GM23338 (cell line): ENCODE measurements at regions not wholly inside any gene's neighbourhood (a gene's known extent, or its start where the extent isn't known, plus 50 kb on each side); places are given as distances from the start of the nearest gene placed in this dataset.

Experiments
- ATAC-seq: fragments of 200-7000 bp; cut with Tn5 transposase; 3 replicates; pipeline ENCODE4 v1.9.1; 2020
- DNase-seq: peaks from one replicate; pipeline ENCODE4 v3.0.0-alpha.2; 2015; ENCODE audit warnings: low spot score
- H2AFZ ChIP-seq: fragments of 200-600 bp; sonication (generic); 2 replicates; pipeline ENCODE4 v1.8.0; 2016; ENCODE audit warnings: antibody characterized with exemption, mild to moderate bottlenecking, moderate library complexity
- H3F3A ChIP-seq: fragments of 200-600 bp; sonication (generic); replicated peaks from 2 replicates; pipeline ENCODE4 v1.8.0; 2017; ENCODE audit warnings: antibody characterized with exemption, mixed run types, low read depth
- H3K27ac ChIP-seq: fragments of 200-600 bp; sonication (generic); 2 replicates; pipeline ENCODE4 v1.6.1; 2016; ENCODE audit warnings: low read depth
- H3K27me3 ChIP-seq: fragments of 200-600 bp; sonication (generic); 2 replicates; pipeline ENCODE4 v1.8.0; 2016; ENCODE audit warnings: mild to moderate bottlenecking, mixed run types, moderate library complexity; ENCODE audit not compliant: insufficient read depth
- H3K36me3 ChIP-seq: fragments of 200-600 bp; sonication (generic); 2 replicates; pipeline ENCODE4 v1.8.0; 2016; ENCODE audit warnings: mild to moderate bottlenecking; ENCODE audit not compliant: insufficient read depth
- H3K4me1 ChIP-seq: fragments of 200-600 bp; sonication (generic); 2 replicates; pipeline ENCODE4 v1.8.0; 2016; ENCODE audit warnings: mild to moderate bottlenecking, moderate library complexity; ENCODE audit not compliant: insufficient read depth
- H3K4me2 ChIP-seq: fragments of 200-600 bp; sonication (generic); 2 replicates; pipeline ENCODE4 v1.7.1; 2017; ENCODE audit warnings: mixed run types
- H3K4me3 ChIP-seq: fragments of 200-600 bp; sonication (generic); 2 replicates; pipeline ENCODE4 v1.6.1; 2016; ENCODE audit warnings: mixed run types
- H3K79me2 ChIP-seq: fragments of 200-600 bp; sonication (generic); replicated peaks from 2 replicates; pipeline ENCODE4 v1.8.0; 2017; ENCODE audit warnings: mild to moderate bottlenecking; ENCODE audit not compliant: insufficient read depth
- H3K9me2 ChIP-seq: fragments of 200-600 bp; sonication (generic); 2 replicates; pipeline ENCODE4 v1.8.0; 2017; ENCODE audit not compliant: insufficient read depth
- H4K20me1 ChIP-seq: fragments of 200-600 bp; sonication (generic); replicated peaks from 2 replicates; pipeline ENCODE4 v1.8.0; 2017; ENCODE audit warnings: mild to moderate bottlenecking; ENCODE audit not compliant: insufficient read depth
- H3K27ac Mint-ChIP-seq: 2 replicates; pipeline ENCODE4 v1.8.0; 2020; ENCODE audit warnings: inconsistent platforms, mild to moderate bottlenecking, moderate library complexity, mixed read lengths
- H3K27me3 Mint-ChIP-seq: 3 replicates; pipeline ENCODE4 v1.8.0; 2022; ENCODE audit warnings: low read depth, mild to moderate bottlenecking, moderate library complexity, mixed read lengths, inconsistent platforms; ENCODE audit not compliant: insufficient read depth, poor library complexity
- H3K36me3 Mint-ChIP-seq: 3 replicates; pipeline ENCODE4 v1.8.0; 2021; ENCODE audit warnings: low read depth, mild to moderate bottlenecking, inconsistent platforms, moderate library complexity, mixed read lengths
- H3K4me1 Mint-ChIP-seq: 3 replicates; pipeline ENCODE4 v1.8.0; 2020; ENCODE audit warnings: mild to moderate bottlenecking, inconsistent platforms, mixed read lengths
- H3K4me3 Mint-ChIP-seq: 3 replicates; pipeline ENCODE4 v1.8.0; 2021; ENCODE audit warnings: moderate library complexity, mild to moderate bottlenecking, inconsistent platforms, mixed read lengths
- H3K9me3 Mint-ChIP-seq: 3 replicates; pipeline ENCODE4 v1.8.0; 2020; ENCODE audit warnings: moderate library complexity, mild to moderate bottlenecking, inconsistent platforms, mixed read lengths
- CREB1 ChIP-seq: fragments of 250-450 bp; sonication (Bioruptor Pico); IDR thresholded peaks from 2 replicates; pipeline ENCODE4 v1.5.0; 2020; ENCODE audit warnings: low read depth, mild to moderate bottlenecking, moderate library complexity
- EZH2 ChIP-seq: fragments of 200-600 bp; sonication (generic); IDR thresholded peaks from one replicate; pipeline ENCODE4 v1.8.0; 2017; ENCODE audit warnings: antibody characterized with exemption, mild to moderate bottlenecking, low read depth; ENCODE audit not compliant: unreplicated experiment
- EZH2phosphoT487 ChIP-seq: fragments of 200-600 bp; sonication (generic); IDR thresholded peaks from one replicate; pipeline ENCODE4 v1.8.1; 2018; ENCODE audit warnings: antibody characterized with exemption; ENCODE audit not compliant: unreplicated experiment
- JUNB ChIP-seq: IDR thresholded peaks from one replicate; pipeline ENCODE4 v1.6.1; 2016; ENCODE audit warnings: antibody characterized with exemption; ENCODE audit not compliant: unreplicated experiment
- NANOG ChIP-seq: IDR thresholded peaks from 2 replicates; pipeline ENCODE4 v1.6.1; 2016; ENCODE audit warnings: antibody characterized with exemption, borderline replicate concordance
- POLR2AphosphoS5 ChIP-seq: IDR thresholded peaks from 2 replicates; pipeline ENCODE4 v1.6.1; 2016; ENCODE audit warnings: antibody characterized with exemption, low read depth
- STAT1 ChIP-seq: IDR thresholded peaks from one replicate; pipeline ENCODE4 v1.6.1; 2016; ENCODE audit warnings: antibody characterized with exemption; ENCODE audit not compliant: unreplicated experiment
- ZNF114 ChIP-seq: fragments of 250-450 bp; sonication (Bioruptor Pico); IDR thresholded peaks from 2 replicates; pipeline ENCODE4 v1.5.0; 2020; ENCODE audit warnings: mild to moderate bottlenecking, moderate library complexity
- ZNF331 ChIP-seq: fragments of 250-450 bp; sonication (Bioruptor Pico); IDR thresholded peaks from 2 replicates; pipeline ENCODE4 v1.5.0; 2020; ENCODE audit warnings: low read depth, mild to moderate bottlenecking, moderate library complexity
- TF ChIP-seq, protein P1 (sequence below): IDR thresholded peaks from 2 replicates; pipeline ENCODE4 v1.6.1; 2016; ENCODE audit warnings: antibody characterized with exemption
- TF ChIP-seq, protein P2 (sequence below): IDR thresholded peaks from one replicate; pipeline ENCODE4 v1.6.1; 2018; ENCODE audit warnings: antibody characterized with exemption; ENCODE audit not compliant: unreplicated experiment
- TF ChIP-seq, protein P3 (sequence below): fragments of 250-450 bp; sonication (Bioruptor Pico); IDR thresholded peaks from 2 replicates; pipeline ENCODE4 v1.5.0; 2020; ENCODE audit warnings: mild to moderate bottlenecking, moderate library complexity
- TF ChIP-seq, protein P4 (sequence below), 2 experiments: fragments of 200-600 bp in 1 of 2; sonication (generic) in 1 of 2; conservative IDR thresholded peaks; 2 replicates each; pipeline versions ENCODE4 v1.5.1 to v1.6.1; 2016 to 2017; ENCODE audit warnings: antibody characterized with exemption in 2 of 2, low read depth in 2 of 2, mild to moderate bottlenecking in 2 of 2, moderate library complexity in 1 of 2

DNA sequence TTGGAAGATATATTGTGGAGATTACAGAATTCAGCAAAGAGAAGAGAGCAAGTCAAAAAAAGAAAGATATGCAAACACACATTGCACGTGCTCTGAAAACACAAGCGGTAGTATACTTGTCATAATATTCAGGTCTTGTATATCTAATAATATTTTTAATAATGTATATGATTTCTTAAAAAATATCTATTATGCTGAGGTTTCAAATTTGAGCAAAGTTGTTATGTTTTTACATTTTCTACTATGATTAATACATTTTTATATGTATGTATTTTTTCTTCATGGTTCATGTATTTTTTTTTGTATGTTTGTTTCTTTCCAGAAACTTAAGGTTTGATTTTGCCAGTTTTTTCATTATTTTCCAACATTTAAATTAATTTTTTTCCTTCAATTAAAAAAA is 752.4 kb upstream of the VSTM2A start:
- Histone ChIP-seq H4K20me1 (no peaks in the 10 kb centered on the region), H3K4me1 (no peaks in the 10 kb centered on the region), H3F3A (no peaks in the 10 kb centered on the region), H3K36me3 (no peaks in the 10 kb centered on the region), H3K27me3 (no peaks in the 10 kb centered on the region), H2AFZ (no peak overlapping the region), H3K4me2 (no peak overlapping the region), H3K79me2 (no peaks in the 10 kb centered on the region), H3K27ac (no peak overlapping the region), H3K9me2 (no peaks in the 10 kb centered on the region), H3K4me3 (no peak overlapping the region)
- Mint-ChIP-seq H3K9me3 (peaks cover 7% of the 10 kb centered on the region; the same call in 2 of the 3 replicates), H3K36me3 (no peaks in the 10 kb centered on the region), H3K4me3 (no peak overlapping the region), H3K4me1 (no peaks in the 10 kb centered on the region), H3K27me3 (no peaks in the 10 kb centered on the region), H3K27ac (no peak overlapping the region)
- TF ChIP-seq, protein P1, sequence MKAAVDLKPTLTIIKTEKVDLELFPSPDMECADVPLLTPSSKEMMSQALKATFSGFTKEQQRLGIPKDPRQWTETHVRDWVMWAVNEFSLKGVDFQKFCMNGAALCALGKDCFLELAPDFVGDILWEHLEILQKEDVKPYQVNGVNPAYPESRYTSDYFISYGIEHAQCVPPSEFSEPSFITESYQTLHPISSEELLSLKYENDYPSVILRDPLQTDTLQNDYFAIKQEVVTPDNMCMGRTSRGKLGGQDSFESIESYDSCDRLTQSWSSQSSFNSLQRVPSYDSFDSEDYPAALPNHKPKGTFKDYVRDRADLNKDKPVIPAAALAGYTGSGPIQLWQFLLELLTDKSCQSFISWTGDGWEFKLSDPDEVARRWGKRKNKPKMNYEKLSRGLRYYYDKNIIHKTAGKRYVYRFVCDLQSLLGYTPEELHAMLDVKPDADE, result no peak
- TF ChIP-seq ZNF114 (CRISPR knock-in tag), result no peak
- TF ChIP-seq, protein P2, sequence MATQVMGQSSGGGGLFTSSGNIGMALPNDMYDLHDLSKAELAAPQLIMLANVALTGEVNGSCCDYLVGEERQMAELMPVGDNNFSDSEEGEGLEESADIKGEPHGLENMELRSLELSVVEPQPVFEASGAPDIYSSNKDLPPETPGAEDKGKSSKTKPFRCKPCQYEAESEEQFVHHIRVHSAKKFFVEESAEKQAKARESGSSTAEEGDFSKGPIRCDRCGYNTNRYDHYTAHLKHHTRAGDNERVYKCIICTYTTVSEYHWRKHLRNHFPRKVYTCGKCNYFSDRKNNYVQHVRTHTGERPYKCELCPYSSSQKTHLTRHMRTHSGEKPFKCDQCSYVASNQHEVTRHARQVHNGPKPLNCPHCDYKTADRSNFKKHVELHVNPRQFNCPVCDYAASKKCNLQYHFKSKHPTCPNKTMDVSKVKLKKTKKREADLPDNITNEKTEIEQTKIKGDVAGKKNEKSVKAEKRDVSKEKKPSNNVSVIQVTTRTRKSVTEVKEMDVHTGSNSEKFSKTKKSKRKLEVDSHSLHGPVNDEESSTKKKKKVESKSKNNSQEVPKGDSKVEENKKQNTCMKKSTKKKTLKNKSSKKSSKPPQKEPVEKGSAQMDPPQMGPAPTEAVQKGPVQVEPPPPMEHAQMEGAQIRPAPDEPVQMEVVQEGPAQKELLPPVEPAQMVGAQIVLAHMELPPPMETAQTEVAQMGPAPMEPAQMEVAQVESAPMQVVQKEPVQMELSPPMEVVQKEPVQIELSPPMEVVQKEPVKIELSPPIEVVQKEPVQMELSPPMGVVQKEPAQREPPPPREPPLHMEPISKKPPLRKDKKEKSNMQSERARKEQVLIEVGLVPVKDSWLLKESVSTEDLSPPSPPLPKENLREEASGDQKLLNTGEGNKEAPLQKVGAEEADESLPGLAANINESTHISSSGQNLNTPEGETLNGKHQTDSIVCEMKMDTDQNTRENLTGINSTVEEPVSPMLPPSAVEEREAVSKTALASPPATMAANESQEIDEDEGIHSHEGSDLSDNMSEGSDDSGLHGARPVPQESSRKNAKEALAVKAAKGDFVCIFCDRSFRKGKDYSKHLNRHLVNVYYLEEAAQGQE, result no peak
- TF ChIP-seq ZNF331 (CRISPR knock-in tag), result no peak
- no peak for TF ChIP-seq EZH2
- TF ChIP-seq POLR2AphosphoS5, result no peak
- no peak for TF ChIP-seq STAT1
- TF ChIP-seq, protein P3, sequence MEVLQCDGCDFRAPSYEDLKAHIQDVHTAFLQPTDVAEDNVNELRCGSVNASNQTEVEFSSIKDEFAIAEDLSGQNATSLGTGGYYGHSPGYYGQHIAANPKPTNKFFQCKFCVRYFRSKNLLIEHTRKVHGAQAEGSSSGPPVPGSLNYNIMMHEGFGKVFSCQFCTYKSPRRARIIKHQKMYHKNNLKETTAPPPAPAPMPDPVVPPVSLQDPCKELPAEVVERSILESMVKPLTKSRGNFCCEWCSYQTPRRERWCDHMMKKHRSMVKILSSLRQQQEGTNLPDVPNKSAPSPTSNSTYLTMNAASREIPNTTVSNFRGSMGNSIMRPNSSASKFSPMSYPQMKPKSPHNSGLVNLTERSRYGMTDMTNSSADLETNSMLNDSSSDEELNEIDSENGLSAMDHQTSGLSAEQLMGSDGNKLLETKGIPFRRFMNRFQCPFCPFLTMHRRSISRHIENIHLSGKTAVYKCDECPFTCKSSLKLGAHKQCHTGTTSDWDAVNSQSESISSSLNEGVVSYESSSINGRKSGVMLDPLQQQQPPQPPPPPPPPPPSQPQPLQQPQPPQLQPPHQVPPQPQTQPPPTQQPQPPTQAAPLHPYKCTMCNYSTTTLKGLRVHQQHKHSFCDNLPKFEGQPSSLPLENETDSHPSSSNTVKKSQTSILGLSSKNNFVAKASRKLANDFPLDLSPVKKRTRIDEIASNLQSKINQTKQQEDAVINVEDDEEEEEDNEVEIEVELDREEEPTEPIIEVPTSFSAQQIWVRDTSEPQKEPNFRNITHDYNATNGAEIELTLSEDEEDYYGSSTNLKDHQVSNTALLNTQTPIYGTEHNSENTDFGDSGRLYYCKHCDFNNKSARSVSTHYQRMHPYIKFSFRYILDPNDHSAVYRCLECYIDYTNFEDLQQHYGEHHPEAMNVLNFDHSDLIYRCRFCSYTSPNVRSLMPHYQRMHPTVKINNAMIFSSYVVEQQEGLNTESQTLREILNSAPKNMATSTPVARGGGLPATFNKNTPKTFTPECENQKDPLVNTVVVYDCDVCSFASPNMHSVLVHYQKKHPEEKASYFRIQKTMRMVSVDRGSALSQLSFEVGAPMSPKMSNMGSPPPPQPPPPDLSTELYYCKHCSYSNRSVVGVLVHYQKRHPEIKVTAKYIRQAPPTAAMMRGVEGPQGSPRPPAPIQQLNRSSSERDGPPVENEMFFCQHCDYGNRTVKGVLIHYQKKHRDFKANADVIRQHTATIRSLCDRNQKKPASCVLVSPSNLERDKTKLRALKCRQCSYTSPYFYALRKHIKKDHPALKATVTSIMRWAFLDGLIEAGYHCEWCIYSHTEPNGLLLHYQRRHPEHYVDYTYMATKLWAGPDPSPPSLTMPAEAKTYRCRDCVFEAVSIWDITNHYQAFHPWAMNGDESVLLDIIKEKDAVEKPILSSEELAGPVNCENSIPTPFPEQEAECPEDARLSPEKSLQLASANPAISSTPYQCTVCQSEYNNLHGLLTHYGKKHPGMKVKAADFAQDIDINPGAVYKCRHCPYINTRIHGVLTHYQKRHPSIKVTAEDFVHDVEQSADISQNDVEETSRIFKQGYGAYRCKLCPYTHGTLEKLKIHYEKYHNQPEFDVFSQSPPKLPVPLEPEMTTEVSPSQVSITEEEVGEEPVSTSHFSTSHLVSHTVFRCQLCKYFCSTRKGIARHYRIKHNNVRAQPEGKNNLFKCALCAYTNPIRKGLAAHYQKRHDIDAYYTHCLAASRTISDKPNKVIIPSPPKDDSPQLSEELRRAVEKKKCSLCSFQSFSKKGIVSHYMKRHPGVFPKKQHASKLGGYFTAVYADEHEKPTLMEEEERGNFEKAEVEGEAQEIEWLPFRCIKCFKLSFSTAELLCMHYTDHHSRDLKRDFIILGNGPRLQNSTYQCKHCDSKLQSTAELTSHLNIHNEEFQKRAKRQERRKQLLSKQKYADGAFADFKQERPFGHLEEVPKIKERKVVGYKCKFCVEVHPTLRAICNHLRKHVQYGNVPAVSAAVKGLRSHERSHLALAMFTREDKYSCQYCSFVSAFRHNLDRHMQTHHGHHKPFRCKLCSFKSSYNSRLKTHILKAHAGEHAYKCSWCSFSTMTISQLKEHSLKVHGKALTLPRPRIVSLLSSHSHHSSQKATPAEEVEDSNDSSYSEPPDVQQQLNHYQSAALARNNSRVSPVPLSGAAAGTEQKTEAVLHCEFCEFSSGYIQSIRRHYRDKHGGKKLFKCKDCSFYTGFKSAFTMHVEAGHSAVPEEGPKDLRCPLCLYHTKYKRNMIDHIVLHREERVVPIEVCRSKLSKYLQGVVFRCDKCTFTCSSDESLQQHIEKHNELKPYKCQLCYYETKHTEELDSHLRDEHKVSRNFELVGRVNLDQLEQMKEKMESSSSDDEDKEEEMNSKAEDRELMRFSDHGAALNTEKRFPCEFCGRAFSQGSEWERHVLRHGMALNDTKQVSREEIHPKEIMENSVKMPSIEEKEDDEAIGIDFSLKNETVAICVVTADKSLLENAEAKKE, result no peak
- TF ChIP-seq, protein P4, sequence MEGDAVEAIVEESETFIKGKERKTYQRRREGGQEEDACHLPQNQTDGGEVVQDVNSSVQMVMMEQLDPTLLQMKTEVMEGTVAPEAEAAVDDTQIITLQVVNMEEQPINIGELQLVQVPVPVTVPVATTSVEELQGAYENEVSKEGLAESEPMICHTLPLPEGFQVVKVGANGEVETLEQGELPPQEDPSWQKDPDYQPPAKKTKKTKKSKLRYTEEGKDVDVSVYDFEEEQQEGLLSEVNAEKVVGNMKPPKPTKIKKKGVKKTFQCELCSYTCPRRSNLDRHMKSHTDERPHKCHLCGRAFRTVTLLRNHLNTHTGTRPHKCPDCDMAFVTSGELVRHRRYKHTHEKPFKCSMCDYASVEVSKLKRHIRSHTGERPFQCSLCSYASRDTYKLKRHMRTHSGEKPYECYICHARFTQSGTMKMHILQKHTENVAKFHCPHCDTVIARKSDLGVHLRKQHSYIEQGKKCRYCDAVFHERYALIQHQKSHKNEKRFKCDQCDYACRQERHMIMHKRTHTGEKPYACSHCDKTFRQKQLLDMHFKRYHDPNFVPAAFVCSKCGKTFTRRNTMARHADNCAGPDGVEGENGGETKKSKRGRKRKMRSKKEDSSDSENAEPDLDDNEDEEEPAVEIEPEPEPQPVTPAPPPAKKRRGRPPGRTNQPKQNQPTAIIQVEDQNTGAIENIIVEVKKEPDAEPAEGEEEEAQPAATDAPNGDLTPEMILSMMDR (conservative IDR thresholded peaks at IDR 0.05; ENCODE audit: low read depth in 2 of 2), result no peak
- no peak for TF ChIP-seq EZH2phosphoT487
- TF ChIP-seq NANOG, result no peak
- no peak for TF ChIP-seq JUNB
- TF ChIP-seq CREB1 (CRISPR knock-in tag), result no peak
- no peak for DNase-seq
- ATAC-seq, result no peak
